ENCODE measurements at regions not wholly inside any gene's neighbourhood (a gene's known extent, or its start where the extent isn't known, plus 50 kb on each side); places are given as distances from the start of the nearest gene placed in this dataset.
"Not testable (repeated sequence)": the region's sequence is repeated elsewhere in the genome, so short reads cannot be mapped to it uniquely, and the experiment has no call there.

DNA sequence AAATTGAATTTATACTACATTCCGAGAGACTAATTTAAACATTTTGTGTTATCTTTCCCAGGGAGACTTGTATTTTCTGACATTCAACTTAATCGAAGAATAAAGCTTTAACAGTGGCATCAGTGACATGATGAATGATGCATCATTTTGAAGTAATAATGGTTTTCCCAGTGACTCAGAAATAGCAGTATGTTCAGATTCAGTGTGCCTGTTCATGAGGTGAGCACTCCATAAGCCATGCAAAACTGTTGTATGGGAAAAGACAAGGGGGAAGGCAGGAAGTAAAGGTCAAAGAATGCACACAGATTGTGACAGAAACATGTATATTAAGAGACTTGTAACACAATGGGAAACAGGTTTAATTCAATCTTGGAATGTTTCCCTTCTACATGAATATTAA is 1348.2 kb upstream of the GJE1 start:
- 71 to 86% (median 80%) methylated on average over 2 of the region's 2 CpGs for WGBS, 4 donors
- H3K9me3 ChIP-seq, result no peaks in the 10 kb centered on the region
- no peak overlapping the region for H3K4me3 ChIP-seq
- ATAC-seq (no peak), DNase-seq (no peak)
- no peak for TF ChIP-seq POLR2A (IDR thresholded peaks at IDR 0.05)
- TF ChIP-seq, protein P1, sequence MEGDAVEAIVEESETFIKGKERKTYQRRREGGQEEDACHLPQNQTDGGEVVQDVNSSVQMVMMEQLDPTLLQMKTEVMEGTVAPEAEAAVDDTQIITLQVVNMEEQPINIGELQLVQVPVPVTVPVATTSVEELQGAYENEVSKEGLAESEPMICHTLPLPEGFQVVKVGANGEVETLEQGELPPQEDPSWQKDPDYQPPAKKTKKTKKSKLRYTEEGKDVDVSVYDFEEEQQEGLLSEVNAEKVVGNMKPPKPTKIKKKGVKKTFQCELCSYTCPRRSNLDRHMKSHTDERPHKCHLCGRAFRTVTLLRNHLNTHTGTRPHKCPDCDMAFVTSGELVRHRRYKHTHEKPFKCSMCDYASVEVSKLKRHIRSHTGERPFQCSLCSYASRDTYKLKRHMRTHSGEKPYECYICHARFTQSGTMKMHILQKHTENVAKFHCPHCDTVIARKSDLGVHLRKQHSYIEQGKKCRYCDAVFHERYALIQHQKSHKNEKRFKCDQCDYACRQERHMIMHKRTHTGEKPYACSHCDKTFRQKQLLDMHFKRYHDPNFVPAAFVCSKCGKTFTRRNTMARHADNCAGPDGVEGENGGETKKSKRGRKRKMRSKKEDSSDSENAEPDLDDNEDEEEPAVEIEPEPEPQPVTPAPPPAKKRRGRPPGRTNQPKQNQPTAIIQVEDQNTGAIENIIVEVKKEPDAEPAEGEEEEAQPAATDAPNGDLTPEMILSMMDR (IDR thresholded peaks at IDR 0.05), result no peak
- H3K4me1 ChIP-seq, result no peaks in the 10 kb centered on the region
- no peaks in the 10 kb centered on the region for H3K36me3 ChIP-seq
- no peaks in the 10 kb centered on the region for H3K27me3 ChIP-seq
- intact Hi-C loops (cut with DNase I), result loop anchor here in 1 of 10 donors (5.0 kb wide), 1 partner anchor 778 kb away; no protein-coding TSS in a partner anchor
- no peak overlapping the region for H3K27ac ChIP-seq

DNA sequence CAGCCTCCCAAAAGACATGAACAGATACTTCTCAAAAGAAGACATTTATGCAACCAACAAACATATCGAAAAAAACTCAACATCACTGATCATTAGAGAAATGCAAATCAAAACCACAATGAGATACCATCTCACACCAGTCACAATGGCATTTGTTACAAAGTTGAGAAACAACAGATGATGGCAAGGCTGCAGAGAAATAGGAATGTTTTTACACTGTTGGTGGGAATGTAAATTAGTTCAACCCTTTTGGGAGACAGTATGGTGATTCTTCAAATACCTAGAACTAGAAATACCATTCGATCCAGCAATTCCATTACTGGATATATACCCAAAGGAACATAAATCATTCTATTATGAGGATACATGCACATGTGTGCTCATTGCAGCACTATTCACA is 1349.2 kb upstream of the GJE1 start:
- not testable (repeated sequence) for H3K36me3 ChIP-seq, H3K4me3 ChIP-seq, DNase-seq, H3K4me1 ChIP-seq, ATAC-seq, H3K27ac ChIP-seq, H3K27me3 ChIP-seq, H3K9me3 ChIP-seq
- WGBS, 4 donors, result 95 to 98% (median 97%) methylated on average over 2 of the region's 2 CpGs
- intact Hi-C loops (cut with DNase I), result loop anchor here in 1 of 10 donors (5.0 kb wide), 1 partner anchor 779 kb away; no protein-coding TSS in a partner anchor

DNA sequence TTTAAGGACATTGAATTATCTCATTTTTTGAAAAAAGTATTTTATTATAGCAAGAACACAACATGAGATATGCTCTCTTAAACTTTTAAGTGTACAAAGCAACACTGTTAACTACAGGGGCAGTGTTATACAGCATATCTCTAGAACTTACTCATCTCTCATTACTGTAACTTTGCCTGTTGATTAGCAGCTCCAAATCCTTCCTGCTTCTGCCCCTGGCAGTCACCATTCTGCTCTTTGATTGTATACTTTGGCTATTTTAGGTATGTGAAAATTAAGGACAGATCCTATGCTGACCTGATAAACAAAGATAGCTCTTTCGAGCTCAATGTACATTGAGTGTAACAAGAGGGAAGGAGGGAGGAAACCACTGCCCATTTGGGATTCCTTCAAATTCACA is 1349.8 kb upstream of the GJE1 start:
- intact Hi-C loops (cut with DNase I), result loop anchor here in 1 of 10 donors (5.0 kb wide), 1 partner anchor 779 kb away; no protein-coding TSS in a partner anchor

DNA sequence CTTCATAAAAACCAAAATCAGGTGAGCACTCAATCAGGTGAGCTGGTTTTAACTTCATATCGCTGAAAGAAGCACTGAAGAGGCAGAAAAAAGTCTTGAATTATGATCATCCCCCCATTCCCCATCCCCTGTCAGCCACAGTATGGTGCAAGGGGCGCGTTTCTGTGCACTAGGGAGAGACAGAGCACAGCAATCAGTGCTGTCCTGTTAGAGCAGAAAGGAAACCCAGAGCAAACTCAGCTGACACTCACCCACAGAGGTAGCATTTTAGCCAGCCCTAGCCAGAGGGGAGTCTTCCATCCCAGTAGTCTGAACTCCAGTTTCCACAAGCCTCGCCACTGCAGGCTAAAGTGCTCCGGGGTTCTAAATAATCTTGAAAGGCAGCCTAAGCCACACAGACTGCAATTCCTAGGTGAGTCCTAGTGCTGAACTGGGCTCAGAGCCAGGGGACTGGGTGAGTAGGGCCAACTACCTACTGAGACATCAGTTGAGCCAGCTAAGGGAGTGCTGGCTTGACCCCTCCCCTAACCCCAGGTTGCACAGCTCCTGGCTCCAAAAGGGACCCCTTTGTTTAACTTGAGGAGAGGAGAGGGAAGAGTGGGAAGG is 1352.6 kb upstream of the GJE1 start:
- ATAC-seq (peak in 3 of 4 donors; percentile 38 to 55 (median 41)), DNase-seq (peak in 3 of 5 donors; percentile 18 to 42 (median 41))
- 72 to 89% (median 84%) methylated on average over 5 of the region's 5 CpGs for WGBS, 4 donors
- no peaks in the 10 kb centered on the region for H3K27me3 ChIP-seq
- H3K27ac ChIP-seq, result no peak overlapping the region
- TF ChIP-seq POLR2A (IDR thresholded peaks at IDR 0.05), result no peak
- TF ChIP-seq, protein P1 (IDR thresholded peaks at IDR 0.05), result no peak
- H3K36me3 ChIP-seq, result no peaks in the 10 kb centered on the region
- no peak overlapping the region for H3K4me3 ChIP-seq
- peaks cover 0 to 8% (median 0%) of the 10 kb centered on the region in 12 donors for H3K4me1 ChIP-seq
- intact Hi-C loops (cut with DNase I), result loop anchor here in 4 of 10 donors (5.0 to 10.0 kb wide), 4 partner anchors 625 to 1405 kb away; partner anchors contain the start of gene CITED2 (in 2 of the 4)
- H3K9me3 ChIP-seq, result no peaks in the 10 kb centered on the region

More for the DNA sequence above, 1349.8 kb upstream of the GJE1 start:
- Histone ChIP-seq H3K4me1 (no peaks in the 10 kb centered on the region), H3K36me3 (no peaks in the 10 kb centered on the region), H3K27me3 (no peaks in the 10 kb centered on the region), H3K27ac (no peak overlapping the region), H3K9me3 (no peaks in the 10 kb centered on the region), H3K4me3 (no peak overlapping the region)
- 71 to 80% (median 72%) methylated on average over 1 of the region's 1 CpG for WGBS, 4 donors
- DNase-seq (no peak), ATAC-seq (no peak)
- no peak for TF ChIP-seq POLR2A (IDR thresholded peaks at IDR 0.05)
- TF ChIP-seq, protein P1 (IDR thresholded peaks at IDR 0.05), result no peak

Data from heart left ventricle (tissue), 16 donors.